GM18508 (cell line): ENCODE measurements at regions not wholly inside any gene's neighbourhood (a gene's known extent, or its start where the extent isn't known, plus 50 kb on each side); places are given as distances from the start of the nearest gene placed in this dataset.

ENCODE experiments used
- ATAC-seq: cut with Tn5 transposase; IDR thresholded peaks from one replicate; pipeline ENCODE4 v1.9.1; 2021; ENCODE audit warnings: moderate number of reproducible peaks; ENCODE audit not compliant: insufficient read depth, unreplicated experiment

DNA sequence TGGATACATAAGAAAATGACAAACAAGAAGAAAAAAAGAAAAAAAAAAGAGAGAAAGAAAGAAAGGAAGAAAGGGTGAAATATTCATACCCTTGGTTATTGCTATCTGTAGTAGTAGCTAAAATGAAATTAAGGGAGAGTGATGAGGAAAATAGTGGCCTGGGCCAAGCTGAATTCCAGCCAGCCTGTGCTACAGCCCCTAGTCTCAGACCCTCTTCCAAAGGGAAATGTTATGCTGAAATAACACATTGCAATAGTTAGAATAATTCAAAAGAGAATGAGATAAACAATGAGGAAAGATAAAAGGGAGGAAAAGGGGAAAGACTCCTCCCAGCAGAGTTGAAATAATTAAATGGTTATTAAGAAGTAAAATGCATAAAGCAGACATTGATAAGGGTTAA lies 268.4 kb upstream of the ROBO1 start:
- ATAC-seq = no peak

DNA sequence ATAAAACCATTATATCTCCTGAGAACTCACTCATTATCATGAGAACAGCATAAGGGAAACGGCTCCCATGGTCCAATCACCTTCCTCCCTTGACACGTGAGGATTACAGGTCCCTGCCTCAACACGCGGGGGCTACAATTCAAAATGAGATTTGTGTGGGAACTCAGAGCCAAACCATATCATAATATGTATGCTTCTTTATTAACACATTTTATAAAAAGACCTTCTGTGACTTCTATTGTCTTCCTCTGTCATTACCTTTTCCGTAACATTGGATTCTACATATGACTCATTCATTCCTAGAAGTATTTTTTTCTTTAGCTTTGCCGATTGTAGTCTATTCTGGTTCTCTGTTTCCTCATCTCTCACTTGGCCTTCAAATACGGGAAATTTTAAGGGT lies 267.2 kb upstream of the ROBO1 start:
- ATAC-seq = no peak

DNA sequence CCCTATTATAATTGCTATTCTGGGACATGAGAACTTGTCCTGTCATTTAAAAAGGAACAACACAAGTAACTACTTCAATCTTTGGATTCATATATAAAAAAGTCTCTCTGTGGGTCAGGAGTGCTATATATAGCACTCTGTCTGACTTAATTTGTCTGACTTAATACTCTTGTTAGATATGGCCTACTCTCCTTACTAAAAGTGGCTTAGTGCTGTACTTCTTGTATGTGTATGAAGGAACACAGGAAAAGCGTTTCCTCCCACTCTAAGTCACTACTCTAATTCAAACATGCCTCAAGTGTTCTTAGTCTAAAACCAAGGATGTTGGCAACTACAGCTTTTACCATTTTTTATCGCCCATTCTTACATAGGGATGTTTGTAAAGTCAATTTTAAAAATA lies 255.2 kb upstream of the ROBO1 start:
- no peak for ATAC-seq

DNA sequence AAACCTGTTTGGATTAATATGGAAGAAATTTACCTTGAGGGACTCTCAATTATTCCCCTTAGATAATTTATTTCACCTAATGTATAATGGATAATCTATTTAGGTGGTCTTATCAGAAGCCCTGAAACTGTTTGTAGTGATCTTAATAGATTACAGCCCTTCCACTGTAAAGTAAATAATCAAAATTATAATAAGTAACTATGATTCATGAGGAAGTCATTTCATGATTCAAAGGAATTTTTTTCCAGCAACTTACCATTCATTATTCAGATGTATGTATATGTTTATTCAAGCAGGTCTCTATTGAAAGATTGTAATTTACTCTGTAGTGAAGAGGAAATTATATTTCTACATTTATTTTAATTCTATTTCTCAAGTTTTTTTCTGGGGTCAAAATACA lies 250.6 kb upstream of the ROBO1 start:
- ATAC-seq = no peak

DNA sequence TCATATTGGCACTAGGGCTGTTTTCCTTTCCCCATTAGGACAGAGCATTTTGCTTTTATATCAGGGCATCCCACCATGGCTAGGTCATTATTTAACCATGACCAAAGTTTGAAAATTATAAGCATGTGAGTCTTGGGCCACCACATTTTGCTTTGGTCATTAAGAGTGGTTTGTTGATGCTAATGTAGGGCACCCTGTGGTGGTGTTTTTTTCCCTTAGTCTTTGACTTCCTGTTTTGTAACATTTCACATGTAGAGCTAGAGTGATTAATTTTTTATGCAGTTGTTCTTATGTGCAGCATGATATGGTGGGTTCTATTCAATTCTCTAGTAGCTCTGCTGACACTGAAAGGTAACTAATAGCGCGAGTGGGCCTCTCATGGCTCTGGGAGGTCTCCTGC lies 249.6 kb upstream of the ROBO1 start:
- ATAC-seq = no peak

DNA sequence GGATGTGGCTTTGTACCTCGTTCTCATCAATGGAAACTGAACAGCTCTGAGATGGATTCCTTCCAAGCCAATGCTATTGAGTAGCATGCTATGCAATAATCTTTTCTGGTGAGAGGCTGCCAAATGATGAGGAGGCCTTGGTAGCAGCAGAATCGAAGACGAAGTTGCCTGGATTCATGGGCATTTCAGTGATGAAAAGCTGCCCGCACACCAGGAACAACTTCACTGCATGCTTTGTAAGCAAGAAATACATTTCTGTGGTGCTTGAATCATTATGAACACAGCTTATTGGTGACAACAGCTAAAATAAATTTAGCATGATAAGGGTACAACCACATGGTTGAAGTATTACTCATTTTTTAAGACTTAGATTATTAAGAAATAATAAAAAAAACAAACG lies 246.8 kb upstream of the ROBO1 start:
- no peak for ATAC-seq

DNA sequence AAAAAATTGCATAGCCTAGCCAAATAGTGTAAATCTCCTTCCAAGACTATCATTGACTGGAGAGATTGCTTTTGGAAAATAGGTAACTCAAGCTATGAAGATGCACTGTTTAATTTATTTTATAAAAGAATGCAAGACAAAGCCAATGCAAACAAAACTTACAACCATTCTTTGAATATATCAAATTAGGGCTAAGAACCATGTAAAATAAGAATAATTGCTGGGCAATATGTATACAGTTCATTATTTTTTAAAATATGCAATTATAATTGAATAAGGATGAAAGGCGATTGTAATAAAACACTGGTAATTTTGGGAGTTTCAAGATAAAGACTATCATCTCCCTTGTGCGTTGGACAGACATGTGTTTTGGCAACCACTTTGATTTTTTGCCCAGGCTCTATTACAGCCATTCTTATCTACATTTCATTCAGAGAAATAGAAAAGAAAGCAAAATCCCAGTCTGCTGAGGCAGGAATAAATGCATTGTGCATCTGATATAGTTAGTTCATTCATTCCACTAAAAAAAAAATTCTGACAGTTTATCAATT lies 242.3 kb upstream of the ROBO1 start:
- no peak for ATAC-seq

DNA sequence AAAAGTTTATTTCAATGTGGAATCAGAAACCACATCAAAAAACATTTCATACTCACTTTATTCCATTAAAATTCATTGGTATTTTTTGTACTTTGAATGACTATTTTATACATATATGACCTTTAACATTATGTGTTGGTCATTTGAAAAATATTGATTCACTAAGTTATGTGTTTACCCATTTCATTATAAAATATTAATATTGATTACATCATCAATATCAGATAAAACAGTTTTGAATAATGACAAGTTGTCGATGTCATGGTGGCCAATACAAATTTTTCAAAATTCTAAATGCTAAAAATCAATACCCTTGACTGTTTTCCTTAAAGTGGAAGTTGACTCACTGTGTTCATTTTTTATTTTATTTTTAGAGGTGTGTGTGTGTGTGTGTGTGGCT lies 239.7 kb upstream of the ROBO1 start:
- no peak for ATAC-seq

DNA sequence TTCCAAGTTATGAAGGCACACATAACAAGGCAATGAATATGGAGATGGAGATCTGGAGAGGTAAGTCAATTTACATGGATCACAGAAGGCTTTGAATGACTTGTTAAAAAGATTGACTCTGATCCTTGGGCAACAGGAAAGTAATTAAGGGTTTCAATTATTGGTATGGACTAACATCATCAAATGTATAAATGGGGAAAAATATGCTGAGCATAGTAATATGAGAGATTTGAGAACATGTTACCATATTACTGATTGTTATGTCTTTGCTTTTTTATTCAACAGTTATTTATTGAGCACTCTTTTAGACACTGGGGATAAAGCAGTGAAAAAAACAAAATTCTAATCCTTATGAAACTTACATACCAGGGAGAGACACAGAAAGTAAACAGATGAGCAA lies 238.5 kb upstream of the ROBO1 start:
- ATAC-seq = no peak

DNA sequence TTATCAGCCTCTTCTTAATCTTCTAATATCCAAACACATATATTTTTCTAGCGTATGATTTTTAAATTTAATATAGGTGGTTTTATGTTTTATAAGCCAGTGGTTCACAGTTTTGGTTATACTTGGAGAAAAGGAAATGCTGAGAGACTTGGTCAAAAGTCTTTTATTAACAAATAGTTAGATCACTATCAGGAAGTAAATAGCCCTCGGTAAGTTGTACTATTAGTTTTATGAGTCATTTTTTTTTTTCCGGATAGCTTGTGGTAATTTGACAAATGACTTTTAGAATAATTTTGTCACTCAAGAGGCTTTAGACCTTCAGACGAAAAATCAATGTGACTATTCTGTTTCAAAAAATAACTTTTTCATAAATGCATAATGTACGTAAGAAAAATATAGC lies 232.2 kb upstream of the ROBO1 start:
- ATAC-seq = no peak

DNA sequence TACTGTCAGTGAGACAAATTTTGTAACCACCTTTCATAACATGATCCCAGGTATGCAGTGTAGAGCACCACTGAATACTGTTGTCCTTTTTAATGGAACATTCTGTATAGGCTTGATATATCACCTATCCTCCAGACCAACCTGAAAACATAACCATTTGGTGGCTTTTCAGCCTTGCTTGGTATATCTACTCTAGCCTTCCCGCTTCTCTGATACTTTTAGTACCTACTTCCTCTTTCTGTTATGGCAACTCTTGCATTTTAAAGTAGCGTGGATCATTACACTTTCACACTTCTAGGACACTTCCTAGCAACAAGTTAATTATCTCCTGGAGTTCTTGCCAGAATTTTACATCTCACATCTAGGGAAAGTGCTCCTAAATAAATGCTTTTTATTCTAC lies 226.6 kb upstream of the ROBO1 start:
- ATAC-seq = no peak

DNA sequence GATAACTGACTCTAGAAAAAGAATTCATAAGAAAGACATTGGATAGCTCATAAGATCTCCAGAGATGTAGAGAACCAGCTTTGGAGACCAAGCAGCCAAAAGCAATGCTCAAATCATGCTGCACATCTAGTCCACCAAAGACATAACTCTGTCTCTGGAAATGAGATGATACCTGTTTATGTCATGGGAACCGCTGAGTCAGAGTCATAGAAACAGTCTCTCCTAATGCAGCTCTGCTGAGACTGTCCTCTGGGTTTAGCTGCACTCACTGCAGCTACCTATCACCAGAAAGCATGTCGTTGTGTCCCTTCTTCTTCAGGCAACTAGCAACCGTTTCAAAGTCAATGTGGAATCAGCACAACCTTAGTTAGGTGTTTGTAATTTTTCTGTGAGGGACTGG lies 218.5 kb upstream of the ROBO1 start:
- no peak for ATAC-seq

DNA sequence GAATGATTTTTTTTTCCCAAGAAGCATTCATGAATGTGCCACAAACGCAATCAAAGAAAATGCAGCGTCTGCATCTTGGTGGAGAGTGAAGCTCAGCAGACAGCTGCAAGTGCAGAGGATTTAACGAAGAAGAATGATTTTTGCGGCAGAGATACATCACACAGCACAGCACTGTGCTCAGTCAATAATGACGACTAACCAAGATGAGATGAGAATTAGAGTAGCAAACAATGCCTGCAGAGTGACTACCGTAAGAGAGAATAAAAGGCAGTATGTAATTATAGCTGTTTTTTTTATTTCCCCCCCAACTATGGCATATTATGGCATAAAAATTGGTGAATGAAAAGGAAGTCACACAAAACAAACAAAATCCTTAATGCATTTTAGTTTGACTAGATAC lies 218.0 kb upstream of the ROBO1 start:
- ATAC-seq = no peak

DNA sequence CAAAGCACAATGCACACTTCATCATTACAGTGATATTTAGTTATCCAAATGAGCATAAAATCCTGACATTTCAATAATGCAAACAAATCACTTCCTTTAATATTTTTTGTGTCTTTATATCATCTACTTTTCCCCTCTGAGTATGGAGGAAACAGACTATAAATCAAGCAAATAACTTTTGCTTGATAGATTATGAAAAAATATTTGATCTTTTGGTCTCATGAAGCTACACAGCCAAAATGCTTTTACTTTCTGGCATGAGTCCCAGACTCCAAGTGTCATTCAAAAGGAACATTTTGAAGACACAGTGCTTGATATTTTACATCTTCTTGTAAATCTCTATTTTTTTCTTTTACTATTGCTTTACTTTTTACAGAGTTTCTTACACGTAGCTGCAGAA lies 215.3 kb upstream of the ROBO1 start:
- no peak for ATAC-seq

DNA sequence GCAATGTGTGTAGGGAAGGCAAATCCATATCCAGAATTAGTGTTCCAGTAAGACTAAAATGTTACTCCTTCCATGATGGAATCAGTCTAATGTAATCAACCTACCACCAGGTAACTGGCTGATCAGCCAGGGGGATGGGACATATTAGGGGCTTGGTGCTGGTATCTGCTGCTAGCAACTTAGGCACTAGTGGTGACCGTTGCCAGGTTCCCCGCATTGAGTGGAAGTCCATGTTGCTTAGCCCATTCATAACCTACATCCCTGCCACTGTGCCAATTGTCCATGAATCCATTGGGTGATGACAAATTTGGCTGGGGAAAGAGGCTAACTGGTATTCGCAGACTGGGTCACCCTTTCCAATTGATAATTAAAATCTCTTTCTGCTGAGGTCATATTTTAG lies 212.2 kb upstream of the ROBO1 start:
- ATAC-seq = no peak

DNA sequence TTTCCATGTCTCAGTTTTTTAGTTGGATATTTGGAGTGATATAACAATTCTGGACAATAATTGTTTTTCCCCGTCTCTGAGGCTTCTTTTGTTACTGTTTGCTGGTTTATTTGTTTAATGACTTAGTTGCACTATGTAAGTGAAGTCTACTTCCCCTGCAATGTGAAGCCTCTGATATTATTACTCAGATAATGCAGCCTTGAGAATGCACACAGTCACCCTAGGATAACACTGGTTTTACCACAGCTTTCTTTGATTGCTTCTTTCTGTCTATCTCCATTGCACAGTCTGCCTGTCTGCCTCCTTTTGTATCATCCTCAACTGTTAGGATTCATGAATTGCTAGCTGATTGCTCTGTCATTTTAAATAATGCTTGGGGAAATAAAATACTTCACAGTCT lies 208.7 kb upstream of the ROBO1 start:
- ATAC-seq = no peak

DNA sequence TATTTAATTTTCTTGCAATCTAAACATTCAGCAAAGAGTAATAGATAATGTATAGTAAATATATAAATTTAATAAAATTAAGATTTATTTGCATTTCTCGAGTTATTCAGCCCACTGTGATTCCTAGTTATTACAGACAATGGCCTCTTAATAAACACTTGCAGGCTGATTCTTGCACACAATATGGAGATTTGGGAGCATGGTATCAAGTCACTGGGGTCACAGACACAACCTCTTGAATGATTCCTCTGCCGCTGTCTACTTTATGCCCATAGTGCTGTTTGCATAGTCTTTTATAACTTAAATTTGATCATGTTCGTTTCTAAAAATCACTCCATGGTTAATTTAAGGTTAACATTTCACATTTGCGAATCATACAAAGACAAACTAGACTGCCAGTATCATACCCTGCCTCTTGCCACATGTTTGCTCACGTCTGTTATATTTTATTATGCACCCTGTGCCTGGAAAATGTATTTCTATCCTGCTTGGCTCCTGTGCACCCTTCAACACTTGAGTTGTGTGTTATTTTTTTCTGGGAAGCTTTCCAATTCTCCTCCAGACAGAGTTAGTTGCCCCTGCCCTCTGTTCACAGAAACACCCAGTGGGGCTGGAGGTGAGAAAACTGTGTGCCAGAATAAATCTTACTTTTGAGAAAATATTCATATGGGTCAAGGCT lies 206.3 kb upstream of the ROBO1 start:
- ATAC-seq = no peak

DNA sequence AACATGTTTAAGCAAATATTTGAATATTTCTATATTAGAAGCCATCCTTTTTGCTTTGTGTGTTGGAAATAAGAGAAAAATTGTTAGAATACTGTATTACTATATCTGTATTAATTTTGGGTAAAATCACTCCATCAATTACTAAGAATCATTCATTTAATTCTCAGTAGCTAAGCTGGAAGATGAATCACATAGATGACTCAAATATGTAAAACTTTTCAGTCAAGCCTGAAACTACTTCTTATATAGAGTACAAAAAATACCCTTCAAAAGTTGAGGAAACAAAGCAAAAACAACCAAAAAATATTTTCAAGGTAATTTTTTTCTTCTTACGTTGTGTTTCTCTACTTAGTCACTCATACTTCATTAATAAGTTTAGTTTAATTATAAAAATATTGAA lies 205.7 kb upstream of the ROBO1 start:
- ATAC-seq = no peak

DNA sequence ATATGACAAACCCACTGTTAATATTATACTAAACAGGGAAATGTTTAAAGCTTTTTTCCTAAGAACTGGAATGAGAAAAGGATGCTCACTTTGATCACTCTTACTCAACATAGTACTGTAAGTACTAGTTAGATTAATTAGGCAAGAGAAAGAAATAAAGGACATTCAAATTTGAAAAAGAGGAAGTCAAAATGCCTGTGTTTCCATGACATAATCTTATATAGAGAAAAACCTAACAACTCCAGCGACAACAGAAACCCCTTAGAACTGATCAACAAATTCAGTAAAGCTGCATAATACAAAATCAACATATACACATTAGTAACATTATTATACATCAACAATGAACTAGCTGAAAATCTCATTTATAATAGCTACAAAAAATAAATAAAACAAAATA lies 200.6 kb upstream of the ROBO1 start:
- ATAC-seq = no peak

DNA sequence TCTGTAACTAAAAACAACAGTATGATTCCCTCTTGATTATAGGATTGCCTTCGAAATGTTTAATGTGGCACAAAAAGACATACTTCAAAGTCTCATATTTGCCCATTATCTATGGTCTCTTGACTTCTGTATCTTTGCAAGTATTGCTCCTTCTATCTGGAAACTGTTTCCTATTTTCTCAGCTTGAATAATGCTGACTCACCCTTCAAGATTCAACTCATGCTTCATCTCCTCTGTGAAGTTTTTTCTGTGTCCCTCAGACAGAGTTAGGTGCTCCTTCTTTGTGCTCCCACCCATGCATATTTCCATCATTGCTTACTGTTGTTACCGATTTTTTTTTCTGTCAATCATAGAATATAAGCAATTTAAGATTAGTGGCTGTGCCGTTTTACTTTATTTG lies 192.8 kb upstream of the ROBO1 start:
- ATAC-seq = no peak

DNA sequence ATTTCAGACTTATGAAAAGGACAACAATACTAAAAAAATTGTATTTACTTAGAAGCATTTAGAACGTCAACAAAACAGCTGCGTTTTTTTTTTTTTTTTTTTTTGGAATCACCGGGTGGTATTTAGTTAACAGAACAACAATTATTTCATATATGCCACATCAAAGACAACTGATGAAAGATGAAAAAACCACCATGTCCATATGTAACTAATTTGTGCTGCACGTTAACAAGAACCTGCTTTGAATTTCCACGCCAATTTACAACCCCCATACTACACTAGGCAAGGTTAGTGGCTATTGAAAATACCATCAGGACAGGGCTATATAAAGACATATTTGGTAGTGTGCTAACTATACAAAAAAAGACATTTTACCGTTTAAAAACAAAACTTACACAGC lies 189.3 kb upstream of the ROBO1 start:
- no peak for ATAC-seq

DNA sequence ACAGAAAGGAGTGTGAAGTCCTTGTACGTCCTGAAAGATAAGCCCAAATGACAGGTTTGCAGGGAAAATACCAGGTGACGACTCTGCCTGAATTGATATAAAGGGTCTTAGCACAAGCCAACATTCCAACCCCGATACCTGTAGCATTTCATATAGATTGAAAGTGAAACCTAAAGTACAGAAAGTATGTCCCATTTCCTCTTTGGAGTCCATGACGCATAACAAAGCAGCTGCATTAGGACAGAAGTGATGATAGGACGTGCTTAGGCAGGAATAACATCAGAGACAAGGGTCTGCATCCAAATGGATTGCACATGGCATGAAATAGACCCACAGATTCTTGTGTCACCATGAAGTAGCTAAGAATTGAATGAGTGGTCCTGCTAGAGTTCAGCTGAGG lies 187.0 kb upstream of the ROBO1 start:
- ATAC-seq = no peak
